HL-60 (cell line): ENCODE measurements at regions not wholly inside any gene's neighbourhood (a gene's known extent, or its start where the extent isn't known, plus 50 kb on each side); places are given as distances from the start of the nearest gene placed in this dataset.

Experiments
- DNase-seq, 2 experiments: peaks; one replicate each; pipeline ENCODE4 v3.0.0-alpha.2; 2010 to 2020; ENCODE audit warnings: low read depth in 1 of 2, low spot score in 1 of 2
- H3K27ac ChIP-seq: fragments of 250-450 bp; sonication (Bioruptor Pico); replicated peaks from 2 replicates; pipeline ENCODE4 v1.5.1; 2020; ENCODE audit warnings: mild to moderate bottlenecking, moderate library complexity
- H3K27me3 ChIP-seq: fragments of 250-450 bp; sonication (Bioruptor Pico); 2 replicates; pipeline ENCODE4 v1.5.1; 2021; ENCODE audit warnings: mild to moderate bottlenecking, moderate library complexity; ENCODE audit not compliant: insufficient read depth, poor library complexity, severe bottlenecking
- H3K4me3 ChIP-seq: replicated peaks from 2 replicates; pipeline ENCODE4 v1.5.1; 2011; ENCODE audit warnings: mild to moderate bottlenecking, control low read depth, low read length; ENCODE audit not compliant: insufficient read depth
- CTCF ChIP-seq: IDR thresholded peaks from one replicate; pipeline ENCODE4 v1.5.1; 2011; ENCODE audit warnings: low read length, control low read depth, inconsistent platforms; ENCODE audit not compliant: insufficient read depth
- GABPA ChIP-seq: IDR thresholded peaks from 2 replicates; pipeline ENCODE4 v1.6.1; 2012; ENCODE audit warnings: low read depth
- POLR2AphosphoS5 ChIP-seq: IDR thresholded peaks from 2 replicates; pipeline ENCODE4 v1.6.1; 2012; ENCODE audit warnings: low read depth
- SPI1 ChIP-seq: IDR thresholded peaks from 2 replicates; pipeline ENCODE4 v1.6.1; 2012; ENCODE audit warnings: low read depth, mild to moderate bottlenecking, borderline replicate concordance
- TF ChIP-seq, protein P1 (sequence below): IDR thresholded peaks from 2 replicates; pipeline ENCODE4 v1.6.1; 2012; ENCODE audit warnings: low read depth; ENCODE audit not compliant: insufficient replicate concordance

DNA sequence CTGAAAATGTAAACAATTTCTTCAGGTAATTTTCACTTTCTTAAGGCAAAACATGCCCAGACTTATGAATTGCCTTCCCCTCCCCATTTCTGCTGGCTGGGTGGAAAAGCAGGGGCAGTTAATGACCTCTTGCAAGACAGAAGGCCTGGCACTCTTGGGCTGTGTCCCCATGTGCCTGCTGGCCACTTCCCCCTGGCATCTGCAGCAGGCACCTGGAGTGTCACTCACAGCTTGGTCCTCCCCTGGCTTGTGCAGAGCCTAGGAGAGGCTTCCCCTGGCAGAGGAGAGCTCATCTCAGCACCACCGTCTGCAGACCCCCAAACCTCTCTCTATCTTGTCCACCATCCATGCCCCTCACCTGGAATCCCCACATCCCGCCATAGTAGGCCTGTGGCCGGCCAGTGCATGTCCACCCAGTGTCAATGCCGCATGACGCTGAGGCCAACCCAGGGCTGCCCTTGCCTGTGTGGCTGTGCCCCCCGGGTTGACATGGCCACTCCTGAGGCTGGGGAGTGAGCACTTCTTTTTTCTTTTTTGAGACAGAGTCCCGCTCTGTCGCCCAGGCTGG lies 83.5 kb upstream of the SLC22A23 start:
- Histone ChIP-seq H3K27ac (no peak overlapping the region), H3K4me3 (no peak overlapping the region), H3K27me3 (no peaks in the 10 kb centered on the region)
- TF ChIP-seq, protein P1, sequence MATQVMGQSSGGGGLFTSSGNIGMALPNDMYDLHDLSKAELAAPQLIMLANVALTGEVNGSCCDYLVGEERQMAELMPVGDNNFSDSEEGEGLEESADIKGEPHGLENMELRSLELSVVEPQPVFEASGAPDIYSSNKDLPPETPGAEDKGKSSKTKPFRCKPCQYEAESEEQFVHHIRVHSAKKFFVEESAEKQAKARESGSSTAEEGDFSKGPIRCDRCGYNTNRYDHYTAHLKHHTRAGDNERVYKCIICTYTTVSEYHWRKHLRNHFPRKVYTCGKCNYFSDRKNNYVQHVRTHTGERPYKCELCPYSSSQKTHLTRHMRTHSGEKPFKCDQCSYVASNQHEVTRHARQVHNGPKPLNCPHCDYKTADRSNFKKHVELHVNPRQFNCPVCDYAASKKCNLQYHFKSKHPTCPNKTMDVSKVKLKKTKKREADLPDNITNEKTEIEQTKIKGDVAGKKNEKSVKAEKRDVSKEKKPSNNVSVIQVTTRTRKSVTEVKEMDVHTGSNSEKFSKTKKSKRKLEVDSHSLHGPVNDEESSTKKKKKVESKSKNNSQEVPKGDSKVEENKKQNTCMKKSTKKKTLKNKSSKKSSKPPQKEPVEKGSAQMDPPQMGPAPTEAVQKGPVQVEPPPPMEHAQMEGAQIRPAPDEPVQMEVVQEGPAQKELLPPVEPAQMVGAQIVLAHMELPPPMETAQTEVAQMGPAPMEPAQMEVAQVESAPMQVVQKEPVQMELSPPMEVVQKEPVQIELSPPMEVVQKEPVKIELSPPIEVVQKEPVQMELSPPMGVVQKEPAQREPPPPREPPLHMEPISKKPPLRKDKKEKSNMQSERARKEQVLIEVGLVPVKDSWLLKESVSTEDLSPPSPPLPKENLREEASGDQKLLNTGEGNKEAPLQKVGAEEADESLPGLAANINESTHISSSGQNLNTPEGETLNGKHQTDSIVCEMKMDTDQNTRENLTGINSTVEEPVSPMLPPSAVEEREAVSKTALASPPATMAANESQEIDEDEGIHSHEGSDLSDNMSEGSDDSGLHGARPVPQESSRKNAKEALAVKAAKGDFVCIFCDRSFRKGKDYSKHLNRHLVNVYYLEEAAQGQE: no peak
- no peak for DNase-seq

DNA sequence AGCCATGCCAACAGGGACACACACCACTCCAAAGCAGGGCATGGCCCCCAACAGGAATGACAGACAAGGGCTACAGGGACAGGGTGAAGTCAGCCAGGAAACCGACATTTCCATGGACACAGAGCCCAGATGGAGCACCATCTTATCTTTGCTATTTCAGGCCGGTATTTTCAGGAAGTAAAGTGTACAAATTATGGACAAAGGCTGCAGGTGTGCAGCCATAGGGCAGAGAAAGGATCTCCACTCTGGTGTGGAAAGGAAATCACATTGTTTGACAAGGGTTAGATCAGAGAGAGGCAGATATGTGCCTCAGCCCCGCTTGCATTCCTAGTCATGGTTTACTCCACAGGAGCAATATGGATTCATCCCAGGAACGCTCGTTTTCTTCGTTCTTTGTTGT lies 81.7 kb upstream of the SLC22A23 start:
- Histone ChIP-seq H3K4me3 (no peak overlapping the region), H3K27me3 (no peaks in the 10 kb centered on the region), H3K27ac (no peak overlapping the region)
- DNase-seq: no peak
- TF ChIP-seq, protein P1: no peak
- TF ChIP-seq POLR2AphosphoS5: no peak
- no peak for TF ChIP-seq SPI1
- no peak for TF ChIP-seq CTCF
- TF ChIP-seq GABPA: no peak

DNA sequence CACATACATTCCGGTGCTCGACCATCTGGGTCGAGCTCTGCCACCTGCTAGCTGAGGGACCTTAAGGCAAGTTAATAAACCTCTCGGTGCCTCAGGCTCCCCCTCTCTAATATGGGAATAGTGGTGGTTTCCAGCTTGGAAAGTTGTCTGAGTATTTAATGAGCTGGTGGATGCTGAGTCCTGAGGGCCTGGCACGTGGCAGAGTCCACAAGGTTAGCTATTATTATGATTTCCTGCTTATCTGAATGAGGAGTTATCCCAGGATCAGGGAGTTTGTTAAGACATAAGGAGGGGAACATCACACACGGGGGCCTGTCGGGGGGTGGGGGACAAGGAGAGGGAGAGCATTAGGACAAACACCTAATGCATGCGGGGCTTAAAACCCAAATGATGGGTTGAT lies 80.1 kb upstream of the SLC22A23 start:
- Histone ChIP-seq H3K4me3 (no peak overlapping the region), H3K27ac (no peak overlapping the region), H3K27me3 (no peaks in the 10 kb centered on the region)
- no peak for TF ChIP-seq CTCF
- no peak for TF ChIP-seq GABPA
- TF ChIP-seq, protein P1: no peak
- TF ChIP-seq SPI1: no peak
- DNase-seq: no peak
